ENCODE measurements at regions not wholly inside any gene's neighbourhood (a gene's known extent, or its start where the extent isn't known, plus 50 kb on each side); places are given as distances from the start of the nearest gene placed in this dataset.

GRCh38 chr10:29130190-29130673 lies 158.6 kb upstream of the LYZL1 start:
- TF ChIP-seq CTCF (IDR thresholded peaks at IDR 0.05) (peak; percentile 78), POLR2AphosphoS5 (IDR thresholded peaks at IDR 0.05; ENCODE audit: low read depth, low read length) (no peak), REST (IDR thresholded peaks at IDR 0.05; ENCODE audit: insufficient read depth in 1 of 2, low read depth in 2 of 2, low read length in 1 of 2) (no peak), SIN3A (IDR thresholded peaks at IDR 0.05; ENCODE audit: borderline replicate concordance, insufficient read depth, low read depth, low read length) (no peak), TCF7L2 (IDR thresholded peaks at IDR 0.05; ENCODE audit: low read depth, low read length) (no peak)

Measured in Panc1 (cell line).